HepG2 (cell line): ENCODE measurements at regions not wholly inside any gene's neighbourhood (a gene's known extent, or its start where the extent isn't known, plus 50 kb on each side); places are given as distances from the start of the nearest gene placed in this dataset.

Source experiments
- AKAP8 ChIP-seq: sonication (generic); formaldehyde crosslinking; IDR thresholded peaks from 2 replicates; pipeline ENCODE4 v1.5.1; 2020; ENCODE audit warnings: mild to moderate bottlenecking, missing genetic modification reagents
- CC2D1A ChIP-seq: sonication (generic); formaldehyde crosslinking; IDR thresholded peaks from 2 replicates; pipeline ENCODE4 v1.8.1; 2023; ENCODE audit warnings: mild to moderate bottlenecking, missing genetic modification reagents
- FUBP1 ChIP-seq: sonication (generic); formaldehyde crosslinking; IDR thresholded peaks from 2 replicates; pipeline ENCODE4 v1.5.1; 2020; ENCODE audit warnings: missing genetic modification reagents, mild to moderate bottlenecking, borderline replicate concordance
- HHEX ChIP-seq: IDR thresholded peaks from 2 replicates; pipeline ENCODE4 v1.6.1; 2016; ENCODE audit warnings: control low read depth
- HIC2 ChIP-seq: sonication (generic); formaldehyde crosslinking; IDR thresholded peaks from 2 replicates; pipeline ENCODE4 v1.9.0; 2022; ENCODE audit warnings: low read depth, missing genetic modification reagents
- IKZF1 ChIP-seq: fragments of 450-650 bp; IDR thresholded peaks from 2 replicates; pipeline ENCODE4 v1.7.1; 2016
- MED13 ChIP-seq: sonication (generic); formaldehyde crosslinking; IDR thresholded peaks from 2 replicates; pipeline ENCODE4 v1.5.0; 2020; ENCODE audit warnings: missing genetic modification reagents
- MTF1 ChIP-seq: sonication (generic); formaldehyde crosslinking; IDR thresholded peaks from 2 replicates; pipeline ENCODE4 v1.5.0; 2020; ENCODE audit warnings: missing genetic modification reagents
- PITX1 ChIP-seq: sonication (generic); formaldehyde crosslinking; IDR thresholded peaks from 2 replicates; pipeline ENCODE4 v1.5.1; 2020; ENCODE audit warnings: mild to moderate bottlenecking, missing genetic modification reagents
- RARG ChIP-seq: sonication (generic); formaldehyde crosslinking; IDR thresholded peaks from 2 replicates; pipeline ENCODE4 v1.4.0; 2020; ENCODE audit warnings: low read depth, mild to moderate bottlenecking, missing genetic modification reagents
- RBM22 ChIP-seq: fragments of 200-400 bp; formaldehyde crosslinking; optimal IDR thresholded peaks from 2 replicates; pipeline ENCODE3; 2017; ENCODE audit warnings: mild to moderate bottlenecking, low read length, moderate library complexity
- SMAD9 ChIP-seq: sonication (generic); formaldehyde crosslinking; IDR thresholded peaks from 2 replicates; pipeline ENCODE4 v1.5.1; 2020; ENCODE audit warnings: mild to moderate bottlenecking, missing genetic modification reagents
- SOX6 ChIP-seq, 2 experiments: fragments of 450-650 bp in 1 of 2; sonication (generic) in 1 of 2; formaldehyde crosslinking in 1 of 2; IDR thresholded peaks; 2 replicates each; pipeline versions ENCODE4 v1.4.0 to v1.6.1; 2017 to 2020; ENCODE audit warnings: antibody characterized with exemption in 1 of 2, mild to moderate bottlenecking in 1 of 2, missing genetic modification reagents in 1 of 2
- SP1 ChIP-seq, 2 experiments: fragments of 450-650 bp in 1 of 2; sonication (generic) in 1 of 2; formaldehyde crosslinking in 1 of 2; IDR thresholded peaks; 2 replicates each; pipeline versions ENCODE4 v1.4.0 to v1.6.1; 2016 to 2020; ENCODE audit warnings: missing genetic modification reagents in 1 of 2
- ZFP91 ChIP-seq: sonication (generic); formaldehyde crosslinking; IDR thresholded peaks from 2 replicates; pipeline ENCODE4 v1.9.0; 2022; ENCODE audit warnings: missing genetic modification reagents, mild to moderate bottlenecking, borderline replicate concordance
- ZHX2 ChIP-seq, 2 experiments: sonication (generic) in 1 of 2; formaldehyde crosslinking in 1 of 2; IDR thresholded peaks; 2 replicates each; pipeline versions ENCODE4 v1.6.1 to v1.9.0; 2014 to 2022; ENCODE audit warnings: antibody characterized with exemption in 1 of 2, borderline replicate concordance in 1 of 2, inconsistent platforms in 1 of 2, low read depth in 1 of 2, missing genetic modification reagents in 1 of 2
- ZNF263 ChIP-seq: sonication (generic); formaldehyde crosslinking; IDR thresholded peaks from 2 replicates; pipeline ENCODE4 v1.4.0; 2020; ENCODE audit warnings: missing genetic modification reagents
- ZNF615 ChIP-seq: sonication (generic); formaldehyde crosslinking; IDR thresholded peaks from 2 replicates; pipeline ENCODE4 v1.5.0; 2020; ENCODE audit warnings: mild to moderate bottlenecking, missing genetic modification reagents, borderline replicate concordance
- ZNF75D ChIP-seq: sonication (generic); formaldehyde crosslinking; IDR thresholded peaks from 2 replicates; pipeline ENCODE4 v1.8.1; 2023; ENCODE audit warnings: missing genetic modification reagents, mild to moderate bottlenecking, borderline replicate concordance
- ZNF777 ChIP-seq: sonication (generic); formaldehyde crosslinking; IDR thresholded peaks from 2 replicates; pipeline ENCODE4 v1.4.0; 2020; ENCODE audit warnings: missing genetic modification reagents

GRCh38 chr11:126113515-126113957 is 50.9 kb upstream of the CDON start (continued):
- TF ChIP-seq FUBP1 (CRISPR knock-in tag): no peak
- no peak for TF ChIP-seq ZNF615 (CRISPR knock-in tag)
- no peak for TF ChIP-seq ZNF263 (CRISPR knock-in tag)
- TF ChIP-seq ZNF777 (CRISPR knock-in tag): no peak
- no peak for TF ChIP-seq RBM22
- TF ChIP-seq ZHX2 (IDR thresholded peaks at IDR 0.05; ENCODE audit: low read depth): no peak
- TF ChIP-seq ZHX2 (CRISPR knock-in tag; IDR thresholded peaks at IDR 0.05; ENCODE audit: borderline replicate concordance): no peak
- TF ChIP-seq AKAP8 (CRISPR knock-in tag): no peak
- TF ChIP-seq MTF1 (CRISPR knock-in tag): no peak
- no peak for TF ChIP-seq SP1 (IDR thresholded peaks at IDR 0.05)
- TF ChIP-seq SP1 (CRISPR knock-in tag; IDR thresholded peaks at IDR 0.05): no peak
- TF ChIP-seq ZFP91 (CRISPR knock-in tag): no peak
- TF ChIP-seq HIC2: peak; percentile 84
- TF ChIP-seq ZNF75D (CRISPR knock-in tag): no peak
- TF ChIP-seq PITX1 (CRISPR knock-in tag): no peak
- no peak for TF ChIP-seq HHEX (CRISPR knock-in tag)
- no peak for TF ChIP-seq SMAD9 (CRISPR knock-in tag)
- no peak for TF ChIP-seq SOX6 (IDR thresholded peaks at IDR 0.05)
- peak; percentile 25; the same call in 1 of the 2 replicates for TF ChIP-seq SOX6 (CRISPR knock-in tag; IDR thresholded peaks at IDR 0.05)
- no peak for TF ChIP-seq MED13 (CRISPR knock-in tag)
- TF ChIP-seq CC2D1A: no peak
- TF ChIP-seq RARG (CRISPR knock-in tag): no peak
- no peak for TF ChIP-seq IKZF1
